ENCODE measurements at regions not wholly inside any gene's neighbourhood (a gene's known extent, or its start where the extent isn't known, plus 50 kb on each side); places are given as distances from the start of the nearest gene placed in this dataset.

DNA sequence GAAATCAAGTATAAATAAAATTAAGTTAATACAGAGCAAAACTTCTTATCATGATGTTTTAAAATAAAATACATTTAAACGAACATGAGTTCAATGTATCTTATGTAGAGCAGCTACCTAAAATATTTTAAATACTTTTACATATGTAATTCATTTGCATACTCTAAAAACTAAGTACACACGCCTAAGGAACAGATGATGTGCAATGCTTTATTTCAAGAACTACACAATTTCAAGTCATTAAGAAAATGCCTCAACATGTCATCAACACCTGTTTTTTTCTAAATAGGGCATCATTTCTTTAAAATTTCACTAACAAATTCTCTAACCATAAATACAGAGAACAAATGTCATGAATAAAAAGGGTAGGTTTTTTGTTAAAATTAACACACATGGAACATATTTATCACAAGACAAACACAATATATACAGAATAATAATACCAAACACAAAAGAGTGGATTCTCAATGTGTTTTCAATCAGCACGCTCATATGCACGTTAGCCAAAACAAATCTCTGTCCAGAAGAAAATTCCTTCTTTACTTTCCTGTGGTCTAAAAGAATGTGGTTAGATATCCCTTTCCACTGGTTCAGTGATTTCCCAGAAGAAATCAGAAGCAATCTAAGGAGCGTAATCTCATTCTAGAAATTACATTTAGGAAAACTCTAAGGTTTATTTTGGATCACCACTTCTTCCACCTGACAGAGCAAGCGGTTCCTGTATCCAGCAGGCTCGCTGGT, 73.0 kb upstream of the PFKP start:
- TF ChIP-seq, protein P1, sequence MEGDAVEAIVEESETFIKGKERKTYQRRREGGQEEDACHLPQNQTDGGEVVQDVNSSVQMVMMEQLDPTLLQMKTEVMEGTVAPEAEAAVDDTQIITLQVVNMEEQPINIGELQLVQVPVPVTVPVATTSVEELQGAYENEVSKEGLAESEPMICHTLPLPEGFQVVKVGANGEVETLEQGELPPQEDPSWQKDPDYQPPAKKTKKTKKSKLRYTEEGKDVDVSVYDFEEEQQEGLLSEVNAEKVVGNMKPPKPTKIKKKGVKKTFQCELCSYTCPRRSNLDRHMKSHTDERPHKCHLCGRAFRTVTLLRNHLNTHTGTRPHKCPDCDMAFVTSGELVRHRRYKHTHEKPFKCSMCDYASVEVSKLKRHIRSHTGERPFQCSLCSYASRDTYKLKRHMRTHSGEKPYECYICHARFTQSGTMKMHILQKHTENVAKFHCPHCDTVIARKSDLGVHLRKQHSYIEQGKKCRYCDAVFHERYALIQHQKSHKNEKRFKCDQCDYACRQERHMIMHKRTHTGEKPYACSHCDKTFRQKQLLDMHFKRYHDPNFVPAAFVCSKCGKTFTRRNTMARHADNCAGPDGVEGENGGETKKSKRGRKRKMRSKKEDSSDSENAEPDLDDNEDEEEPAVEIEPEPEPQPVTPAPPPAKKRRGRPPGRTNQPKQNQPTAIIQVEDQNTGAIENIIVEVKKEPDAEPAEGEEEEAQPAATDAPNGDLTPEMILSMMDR (conservative IDR thresholded peaks at IDR 0.05; ENCODE audit: low read depth, low read length) = no peak
- no peak for TF ChIP-seq EZH2 (IDR thresholded peaks at IDR 0.05; ENCODE audit: low read length, unreplicated experiment)

Measured in PC-3 (cell line).